IMR-90 (cell line): ENCODE measurements at regions not wholly inside any gene's neighbourhood (a gene's known extent, or its start where the extent isn't known, plus 50 kb on each side); places are given as distances from the start of the nearest gene placed in this dataset.

Experiments
- ATAC-seq: fragments of 200-7000 bp; cut with Tn5 transposase; 2 replicates; pipeline ENCODE4 v1.9.1; 2020; ENCODE audit warnings: low read depth, mild to moderate bottlenecking, moderate library complexity
- BruUV-seq: library from RNA; stranded (reverse); fragments of 400-500 nt; replicated peaks from 2 replicates; lab custom pipeline; 2021; lab: Mats Ljungman, UMichigan
- CTCF ChIA-PET: fragments of 300-600 bp; formaldehyde crosslinking; extraction: SDS; loops from one replicate; lab custom pipeline; 2021; ENCODE audit warnings: antibody characterized with exemption; lab: Yijun Ruan, JAX
- POLR2A ChIA-PET: fragments of 300-600 bp; sonication (Branson Sonifier 250); formaldehyde crosslinking; loops from one replicate; lab custom pipeline; 2022; ENCODE audit warnings: antibody characterized with exemption; ENCODE audit not compliant: unreplicated experiment; lab: Charles Lee
- DNase-seq: peaks from one replicate; pipeline ENCODE4 v3.0.0; 2013
- H2AFZ ChIP-seq: replicated peaks from 2 replicates; pipeline ENCODE3; 2013; ENCODE audit warnings: low read length, mild to moderate bottlenecking; ENCODE audit not compliant: poor library complexity
- H2AK5ac ChIP-seq: 2 replicates; pipeline ENCODE4 v1.6.1; 2013; ENCODE audit warnings: low read depth, low read length, inconsistent platforms
- H2AK9ac ChIP-seq: replicated peaks from 2 replicates; pipeline ENCODE3; 2013; ENCODE audit warnings: mild to moderate bottlenecking, low read depth, low read length, moderate library complexity; ENCODE audit not compliant: poor library complexity
- H2BK120ac ChIP-seq: 2 replicates; pipeline ENCODE4 v1.6.1; 2013; ENCODE audit warnings: low read depth, low read length, inconsistent platforms
- H2BK15ac ChIP-seq: 3 replicates; pipeline ENCODE4 v1.6.1; 2013; ENCODE audit warnings: low read depth, low read length, inconsistent platforms
- H2BK20ac ChIP-seq: 2 replicates; pipeline ENCODE4 v1.6.1; 2013; ENCODE audit warnings: low read depth, mild to moderate bottlenecking, inconsistent platforms, low read length, moderate library complexity
- H2BK5ac ChIP-seq: 2 replicates; pipeline ENCODE4 v1.6.1; 2013; ENCODE audit warnings: mild to moderate bottlenecking, low read depth, low read length, inconsistent platforms; ENCODE audit not compliant: poor library complexity, severe bottlenecking
- H3K14ac ChIP-seq: replicated peaks from 2 replicates; pipeline ENCODE4 v1.6.1; 2013; ENCODE audit warnings: low read depth, low read length, inconsistent platforms
- H3K18ac ChIP-seq: 2 replicates; pipeline ENCODE4 v1.6.1; 2013; ENCODE audit warnings: low read depth, low read length, control low read depth
- H3K23ac ChIP-seq: 2 replicates; pipeline ENCODE4 v1.6.1; 2013; ENCODE audit warnings: low read depth, low read length, inconsistent platforms
- H3K27ac ChIP-seq: 2 replicates; pipeline ENCODE4 v1.5.1; 2013; ENCODE audit warnings: mild to moderate bottlenecking, control low read depth, low read length; ENCODE audit not compliant: insufficient read depth
- H3K27me3 ChIP-seq: 2 replicates; pipeline ENCODE4 v1.6.1; 2013; ENCODE audit warnings: low read length; ENCODE audit not compliant: control insufficient read depth, insufficient read depth
- H3K36me3 ChIP-seq: 2 replicates; pipeline ENCODE4 v1.6.1; 2013; ENCODE audit warnings: low read length, mixed read lengths; ENCODE audit not compliant: control insufficient read depth, insufficient read depth
- H3K4ac ChIP-seq: 2 replicates; pipeline ENCODE4 v1.6.1; 2013; ENCODE audit warnings: low read depth, low read length, inconsistent platforms
- H3K4me1 ChIP-seq: 2 replicates; pipeline ENCODE4 v1.6.1; 2013; ENCODE audit warnings: low read length, mixed read lengths; ENCODE audit not compliant: control insufficient read depth, insufficient read depth
- H3K4me2 ChIP-seq: 2 replicates; pipeline ENCODE4 v1.6.1; 2013; ENCODE audit warnings: low read depth, mild to moderate bottlenecking, control low read depth, low read length, moderate library complexity
- H3K4me3 ChIP-seq: 2 replicates; pipeline ENCODE4 v1.5.1; 2013; ENCODE audit warnings: low read depth, mild to moderate bottlenecking, control low read depth, low read length, moderate library complexity; ENCODE audit not compliant: insufficient read depth
- H3K56ac ChIP-seq: 2 replicates; pipeline ENCODE4 v1.6.1; 2013; ENCODE audit warnings: low read length, inconsistent platforms; ENCODE audit not compliant: insufficient read depth; ENCODE audit errors: extremely low read depth
- H3K79me1 ChIP-seq, 2 experiments: 2 replicates each; pipeline ENCODE4 v1.6.1; 2013; ENCODE audit warnings: low read length in 2 of 2, inconsistent platforms in 1 of 2, low read depth in 1 of 2
- H3K9ac ChIP-seq: 2 replicates; pipeline ENCODE4 v1.6.1; 2013; ENCODE audit warnings: low read depth, low read length, control low read depth
- H3K9me1 ChIP-seq: 2 replicates; pipeline ENCODE4 v1.6.1; 2013; ENCODE audit warnings: low read length, inconsistent platforms; ENCODE audit not compliant: insufficient read depth
- H3K9me3 ChIP-seq: 2 replicates; pipeline ENCODE4 v1.6.1; 2013; ENCODE audit warnings: low read length; ENCODE audit not compliant: control insufficient read depth, insufficient read depth
- H4K20me1 ChIP-seq: 2 replicates; pipeline ENCODE4 v1.6.1; 2013; ENCODE audit warnings: low read length, inconsistent platforms; ENCODE audit not compliant: insufficient read depth
- H4K5ac ChIP-seq: 2 replicates; pipeline ENCODE4 v1.6.1; 2013; ENCODE audit warnings: mild to moderate bottlenecking, low read depth, low read length, control low read depth
- H4K8ac ChIP-seq, 2 experiments: 2 replicates each; pipeline ENCODE4 v1.6.1; 2013; ENCODE audit warnings: low read depth in 2 of 2, low read length in 2 of 2, control low read depth in 1 of 2, inconsistent platforms in 1 of 2
- H4K91ac ChIP-seq: 2 replicates; pipeline ENCODE4 v1.6.1; 2013; ENCODE audit warnings: low read depth, low read length, inconsistent platforms; ENCODE audit not compliant: insufficient read depth
- BHLHE40 ChIP-seq: fragments of 150-350 bp; IDR thresholded peaks from 2 replicates; pipeline ENCODE4 v1.6.1; 2016; ENCODE audit warnings: mild to moderate bottlenecking, low read depth, low read length
- CHD1 ChIP-seq: IDR thresholded peaks from 2 replicates; pipeline ENCODE4 v1.6.1; 2012; ENCODE audit warnings: low read depth, low read length, improper control_type of control experiment
- CTCF ChIP-seq: conservative IDR thresholded peaks from 2 replicates; pipeline ENCODE4 v1.5.1; 2012; ENCODE audit warnings: mild to moderate bottlenecking, low read depth, low read length, improper control_type of control experiment
- ELK1 ChIP-seq: fragments of 150-350 bp; IDR thresholded peaks from 2 replicates; pipeline ENCODE4 v1.6.1; 2016; ENCODE audit warnings: low read depth, mild to moderate bottlenecking, low read length, moderate library complexity, borderline replicate concordance
- FOS ChIP-seq: fragments of 150-350 bp; IDR thresholded peaks from 2 replicates; pipeline ENCODE4 v1.6.1; 2016; ENCODE audit warnings: low read depth, low read length
- MAZ ChIP-seq: IDR thresholded peaks from 2 replicates; pipeline ENCODE4 v1.6.1; 2012; ENCODE audit warnings: low read depth, mild to moderate bottlenecking, low read length, improper control_type of control experiment, moderate library complexity, borderline replicate concordance
- POLR2A ChIP-seq: IDR thresholded peaks from 2 replicates; pipeline ENCODE4 v1.6.1; 2012; ENCODE audit warnings: mild to moderate bottlenecking, low read depth, low read length
- RAD21 ChIP-seq: IDR thresholded peaks from 2 replicates; pipeline ENCODE4 v1.6.1; 2012; ENCODE audit warnings: low read length, improper control_type of control experiment
- RCOR1 ChIP-seq: IDR thresholded peaks from 2 replicates; pipeline ENCODE4 v1.6.1; 2012; ENCODE audit warnings: mild to moderate bottlenecking, low read length, improper control_type of control experiment; ENCODE audit not compliant: insufficient replicate concordance
- RFX5 ChIP-seq: IDR thresholded peaks from 2 replicates; pipeline ENCODE4 v1.8.0; 2012; ENCODE audit warnings: low read depth, mild to moderate bottlenecking, low read length, moderate library complexity
- SMC3 ChIP-seq: fragments of 150-350 bp; IDR thresholded peaks from 2 replicates; pipeline ENCODE4 v1.6.1; 2016; ENCODE audit warnings: low read depth, mild to moderate bottlenecking, antibody characterized with exemption, low read length, moderate library complexity
- WGBS, 2 experiments: methylation state at CpG; one replicate each; pipeline versions ENCODE4 v1.1.5 to v1.1.7; 2013; ENCODE audit warnings: missing lambda C conversion rate in 2 of 2; ENCODE audit not compliant: insufficient read length in 1 of 2; ENCODE audit errors: extremely low coverage in 2 of 2; 5-methylcytosine and 5-hydroxymethylcytosine counted together
- dilution Hi-C: fragments of 300-500 bp; cut with HindIII; formaldehyde crosslinking; loops from one replicate; pipeline ENCODE4 v1.14.3; 2018; ENCODE audit warnings: low sequenced_read_pairs; ENCODE audit not compliant: unreplicated experiment
- in situ Hi-C: fragments of 300-500 bp; cut with MboI; formaldehyde crosslinking; loops from 3 replicates; pipeline ENCODE4 v1.14.3; 2019; ENCODE audit warnings: low sequenced_read_pairs, inconsistent platforms, mixed read lengths
- intact Hi-C: fragments of 100-400 bp; cut with micrococcal nuclease; formaldehyde crosslinking; loops from 2 replicates; pipeline ENCODE4 v1.10.0; 2022

GRCh38 chr17:36879624-36880131, 57.6 kb upstream of the LHX1 start:
- H3K27ac ChIP-seq, result no peak overlapping the region
- no peak overlapping the region for H2BK20ac ChIP-seq
- no peak overlapping the region for H4K5ac ChIP-seq
- no peaks in the 10 kb centered on the region for H3K9me1 ChIP-seq
- H3K23ac ChIP-seq, result no peak overlapping the region
- dilution Hi-C loops (no loop called here), intact Hi-C loops (no loop called here), in situ Hi-C loops (no loop called here)
- H2AK5ac ChIP-seq, result no peak overlapping the region
- ATAC-seq (no peak), DNase-seq (no peak)
- CTCF ChIA-PET, result no interaction called here
- no TSS peak for BruUV-seq
- no peaks in the 10 kb centered on the region for H4K20me1 ChIP-seq
- no peak overlapping the region for H3K4me2 ChIP-seq
- no peaks in the 10 kb centered on the region for H3K36me3 ChIP-seq
- no peak overlapping the region for H3K18ac ChIP-seq
- POLR2A ChIA-PET, result no interaction called here
- no peak overlapping the region for H4K91ac ChIP-seq
- no peak overlapping the region for H3K14ac ChIP-seq
- H2BK5ac ChIP-seq, result no peak overlapping the region
- no peak overlapping the region for H3K56ac ChIP-seq
- TF ChIP-seq ELK1, result no peak
- TF ChIP-seq RFX5, result no peak
- no peak for TF ChIP-seq FOS
- no peak for TF ChIP-seq MAZ
- no peak for TF ChIP-seq CHD1
- no peak for TF ChIP-seq RAD21
- TF ChIP-seq SMC3, result no peak
- TF ChIP-seq CTCF, result no peak
- no peak for TF ChIP-seq RCOR1
- TF ChIP-seq POLR2A, result no peak
- TF ChIP-seq BHLHE40, result no peak
- no peak overlapping the region for H3K4me3 ChIP-seq
- no CpG with 5 or more reads among the region's 14 CpGs for WGBS, 2 experiments
- H2BK120ac ChIP-seq, result no peak overlapping the region
- no peak overlapping the region for H2AFZ ChIP-seq
- H2BK15ac ChIP-seq, result no peak overlapping the region
- no peak overlapping the region for H2AK9ac ChIP-seq
- H3K9ac ChIP-seq, result no peak overlapping the region
- peaks cover 4% of the 10 kb centered on the region; the same call in 1 of the 2 replicates for H3K9me3 ChIP-seq
- no peaks in the 10 kb centered on the region for H3K4me1 ChIP-seq
- H3K27me3 ChIP-seq, result peaks cover 11% of the 10 kb centered on the region
- H4K8ac ChIP-seq, result no peak overlapping the region
- no peaks in the 10 kb centered on the region for H3K79me1 ChIP-seq
- no peak overlapping the region for H3K4ac ChIP-seq
